ENCODE measurements at regions not wholly inside any gene's neighbourhood (a gene's known extent, or its start where the extent isn't known, plus 50 kb on each side); places are given as distances from the start of the nearest gene placed in this dataset.
"Not testable (repeated sequence)": the region's sequence is repeated elsewhere in the genome, so short reads cannot be mapped to it uniquely, and the experiment has no call there.

GRCh38 chr3:10625323-10625722, 119.9 kb upstream of the ATP2B2 start:
- DNase-seq, result no peak

- no peak for DNase-seq
These were observed 122.6 kb upstream of the ATP2B2 start for GRCh38 chr3:10627884-10628572.

- DNase-seq, result no peak
These were observed 123.7 kb upstream of the ATP2B2 start for GRCh38 chr3:10628891-10629670.

- peak in 2 of 3 donors; percentile 16 to 20 for DNase-seq
These were observed 124.3 kb upstream of the ATP2B2 start for GRCh38 chr3:10629671-10630040.

GRCh38 chr3:10631224-10631623, 125.8 kb upstream of the ATP2B2 start:
- DNase-seq, result no peak

- no peak for DNase-seq
These were observed 126.7 kb upstream of the ATP2B2 start for GRCh38 chr3:10632125-10632524.

- DNase-seq, result no peak
These were observed 127.4 kb upstream of the ATP2B2 start for GRCh38 chr3:10632741-10633140.

- no peak for DNase-seq
These were observed 130.2 kb upstream of the ATP2B2 start for GRCh38 chr3:10635446-10636076.

GRCh38 chr3:10637342-10637741, 132.0 kb upstream of the ATP2B2 start:
- no peak for DNase-seq

GRCh38 chr3:10638466-10638865, 133.1 kb upstream of the ATP2B2 start:
- DNase-seq, result no peak

- DNase-seq, result no peak
These were observed 136.4 kb upstream of the ATP2B2 start for GRCh38 chr3:10641760-10642159.

- no peak for DNase-seq
These were observed 138.8 kb upstream of the ATP2B2 start for GRCh38 chr3:10644189-10644588.

GRCh38 chr3:10645800-10646199, 140.4 kb upstream of the ATP2B2 start:
- no peak for DNase-seq

- DNase-seq, result no peak
These were observed 141.3 kb upstream of the ATP2B2 start for GRCh38 chr3:10646531-10647335.

GRCh38 chr3:10647376-10647775, 142.0 kb upstream of the ATP2B2 start:
- no peak for DNase-seq

GRCh38 chr3:10648181-10648580, 142.8 kb upstream of the ATP2B2 start:
- no peak for DNase-seq

GRCh38 chr3:10649463-10649862, 144.1 kb upstream of the ATP2B2 start:
- not testable (repeated sequence) for DNase-seq

GRCh38 chr3:10651506-10651905, 146.1 kb upstream of the ATP2B2 start:
- DNase-seq, result no peak

GRCh38 chr3:10653241-10653640, 147.9 kb upstream of the ATP2B2 start:
- no peak for DNase-seq

- DNase-seq, result no peak
These were observed 148.7 kb upstream of the ATP2B2 start for GRCh38 chr3:10653866-10654611.

GRCh38 chr3:10655105-10655504, 149.7 kb upstream of the ATP2B2 start:
- DNase-seq, result no peak
